GM13976 (cell line): ENCODE measurements at regions not wholly inside any gene's neighbourhood (a gene's known extent, or its start where the extent isn't known, plus 50 kb on each side); places are given as distances from the start of the nearest gene placed in this dataset.
"Not testable (repeated sequence)": the region's sequence is repeated elsewhere in the genome, so short reads cannot be mapped to it uniquely, and the experiment has no call there.

Experiments used
- DNase-seq: peaks from one replicate; pipeline ENCODE4 v3.0.0; 2012; ENCODE audit warnings: low spot score
- CTCF ChIP-seq: IDR thresholded peaks from 2 replicates; pipeline ENCODE4 v1.5.1; 2012; ENCODE audit warnings: borderline replicate concordance, mild to moderate bottlenecking; ENCODE audit not compliant: insufficient read depth; ENCODE audit errors: extremely low read depth, missing control alignments, control extremely low read depth
- in situ Hi-C: fragments of 300-500 bp; cut with MboI; formaldehyde crosslinking; loops from one replicate; pipeline ENCODE4 v1.12.0; 2022; ENCODE audit warnings: low sequenced_read_pairs, mixed read lengths, inconsistent platforms; ENCODE audit not compliant: unreplicated experiment

- DNase-seq, result no peak
These were observed 591.0 kb downstream of the ANKRD50 start for GRCh38 chr4:124121461-124121971.

GRCh38 chr4:124123181-124123580 is 589.4 kb downstream of the ANKRD50 start:
- in situ Hi-C loops, result no loop called here
- DNase-seq, result no peak

More at GRCh38 chr4:124121461-124121971, 591.0 kb downstream of the ANKRD50 start:
- in situ Hi-C loops, result no loop called here
- TF ChIP-seq CTCF, result no peak

GRCh38 chr4:124123721-124124120 is 588.8 kb downstream of the ANKRD50 start:
- DNase-seq, result no peak
- TF ChIP-seq CTCF, result no peak
- in situ Hi-C loops, result no loop called here

More at GRCh38 chr4:124123181-124123580, 589.4 kb downstream of the ANKRD50 start:
- TF ChIP-seq CTCF, result no peak

DNA sequence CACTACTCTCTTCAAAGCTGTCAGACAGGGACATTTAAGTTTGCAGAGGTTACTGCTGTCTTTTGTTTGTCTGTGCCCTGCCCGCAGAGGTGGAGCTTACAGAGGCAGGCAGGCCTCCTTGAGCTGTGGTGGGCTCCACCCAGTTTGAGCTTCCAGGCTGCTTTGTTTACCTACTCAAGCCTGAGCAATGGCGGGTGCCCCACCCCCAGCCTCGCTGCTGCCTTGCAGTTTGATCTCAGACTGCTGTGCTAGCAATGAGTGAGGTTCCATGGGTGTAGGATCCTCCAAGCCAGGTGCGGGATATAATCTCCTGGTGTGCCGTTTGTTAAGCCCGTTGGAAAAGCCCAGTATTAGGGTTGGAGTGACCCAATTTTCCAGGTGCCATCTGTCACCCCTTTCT is 581.2 kb downstream of the ANKRD50 start:
- DNase-seq, in situ Hi-C loops: not testable (repeated sequence)

DNA sequence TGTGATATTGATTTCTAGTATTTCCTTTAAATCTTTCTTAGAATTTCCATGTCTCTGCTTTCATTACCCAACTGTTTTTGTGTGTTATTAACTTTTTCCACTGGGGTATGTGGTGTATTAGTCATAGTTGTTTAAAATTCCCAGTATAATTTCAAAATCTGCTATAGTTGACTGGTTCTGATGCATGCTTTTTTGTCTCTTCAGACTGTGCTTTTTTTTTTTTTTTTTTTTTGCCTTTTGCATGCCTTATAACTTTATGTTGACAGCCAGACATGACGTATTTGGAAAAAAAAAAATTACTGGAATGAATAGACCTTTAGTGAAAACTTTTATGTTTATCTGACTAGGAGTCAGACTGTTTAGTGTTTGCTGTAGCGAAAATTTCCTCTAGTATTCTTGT is 580.4 kb downstream of the ANKRD50 start:
- in situ Hi-C loops, result no loop called here
- TF ChIP-seq CTCF, result no peak
- no peak for DNase-seq

GRCh38 chr4:124133753-124134152 is 578.8 kb downstream of the ANKRD50 start:
- in situ Hi-C loops, result no loop called here
- no peak for TF ChIP-seq CTCF
- no peak for DNase-seq

- DNase-seq, result no peak
- TF ChIP-seq CTCF, result no peak
- in situ Hi-C loops, result no loop called here
These were observed 577.1 kb downstream of the ANKRD50 start for GRCh38 chr4:124135409-124135813.
